Stomach (tissue), 8 donors: ENCODE measurements at regions not wholly inside any gene's neighbourhood (a gene's known extent, or its start where the extent isn't known, plus 50 kb on each side); places are given as distances from the start of the nearest gene placed in this dataset.

Source experiments
- DNase-seq, 2 donors: peaks; one replicate each; pipeline versions ENCODE4 v3.0.0 to v3.0.0-alpha.2; 2013 to 2019
- H3K27ac ChIP-seq, 5 donors: fragments of 200-600 bp in 4 of 5; sonication (generic) in 4 of 5; one replicate each; pipeline ENCODE4 v1.5.1; 2013 to 2019; ENCODE audit warnings: mild to moderate bottlenecking in 1 of 5, moderate library complexity in 1 of 5
- H3K27me3 ChIP-seq, 3 donors: fragments of 200-600 bp; sonication (generic); one replicate each; pipeline ENCODE4 v1.5.1; 2017 to 2019; ENCODE audit warnings: mixed run types in 1 of 3
- H3K36me3 ChIP-seq, 4 donors: fragments of 200-600 bp; sonication (generic); 1 replicate in 3 of 4; 2 replicates in 1 of 4; pipeline ENCODE4 v1.5.1; 2016 to 2019
- H3K4me1 ChIP-seq, 4 donors: fragments of 200-600 bp; sonication (generic); one replicate each; pipeline ENCODE4 v1.5.1; 2016 to 2019
- H3K4me3 ChIP-seq, 4 donors: fragments of 200-600 bp; sonication (generic) in 3 of 4; one replicate each; pipeline ENCODE4 v1.5.1; 2016 to 2019; ENCODE audit warnings: mild to moderate bottlenecking in 1 of 4
- H3K9me3 ChIP-seq, 4 donors: fragments of 200-600 bp; sonication (generic); one replicate each; pipeline ENCODE4 v1.5.1; 2016 to 2019
- EP300 ChIP-seq: sonication (generic); formaldehyde crosslinking; IDR thresholded peaks from one replicate; pipeline ENCODE4 v1.6.1; 2017; ENCODE audit warnings: antibody characterized with exemption
- POLR2A ChIP-seq, 4 donors: fragments of 450-650 bp; IDR thresholded peaks; one replicate each; pipeline ENCODE4 v1.6.1; 2016; ENCODE audit warnings: antibody characterized with exemption in 4 of 4, control low read depth in 2 of 4, mild to moderate bottlenecking in 1 of 4, moderate library complexity in 1 of 4
- POLR2AphosphoS5 ChIP-seq, 3 donors: sonication (generic); formaldehyde crosslinking; IDR thresholded peaks; one replicate each; pipeline ENCODE4 v1.6.1; 2016; ENCODE audit warnings: antibody characterized with exemption in 3 of 3
- WGBS, 5 donors: extraction: QIAGEN DNeasy Blood & Tissue Kit in 3 of 5; methylation state at CpG; one replicate each; pipeline versions ENCODE4 v1.1.5 to v1.1.7; 2013 to 2018; 5-methylcytosine and 5-hydroxymethylcytosine counted together
- intact Hi-C: fragments of 100-400 bp; cut with DNase I; formaldehyde crosslinking; loops from one replicate; pipeline ENCODE4 v1.15.1; 2023; ENCODE audit warnings: low total_unique reads
- TF ChIP-seq, protein P1 (sequence below), 7 experiments: fragments of 450-650 bp in 4 of 7; fragments of 200-600 bp in 3 of 7; sonication (generic) in 3 of 7; IDR thresholded peaks; one replicate each; pipeline ENCODE4 v1.5.1; 2016 to 2019; ENCODE audit warnings: antibody characterized with exemption in 7 of 7, control low read depth in 2 of 7, mild to moderate bottlenecking in 1 of 7
- donor health status: healthy with polysubstance abuse.
- donor health status: Bipolar disorder and iron deficiency.
- donor health status: healthy.

DNA sequence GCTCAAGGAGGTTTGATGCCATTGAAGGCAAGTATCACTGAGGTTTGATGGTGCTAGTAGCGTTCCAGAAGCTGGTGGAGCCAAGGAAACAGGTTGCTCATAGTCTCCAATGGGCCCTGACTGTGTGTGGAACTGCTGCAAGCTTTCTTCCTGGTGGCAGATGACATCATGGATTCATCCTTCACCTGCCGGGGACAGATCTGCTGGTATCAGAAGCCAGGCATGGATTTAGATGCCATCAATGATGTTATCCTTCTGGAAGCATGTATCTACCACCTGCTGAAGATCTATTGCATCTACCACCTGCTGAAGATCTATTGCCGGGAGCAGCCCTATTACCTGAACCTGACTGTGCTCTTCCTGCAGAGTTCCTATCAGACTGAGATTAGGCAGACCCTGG, 734.4 kb downstream of the PLA2G4A start:
- Histone ChIP-seq H3K27ac (no peak overlapping the region), H3K27me3 (no peaks in the 10 kb centered on the region), H3K36me3 (no peaks in the 10 kb centered on the region), H3K4me3 (no peak overlapping the region), H3K9me3 (peaks cover 0 to 24% (median 7%) of the 10 kb centered on the region in 4 donors), H3K4me1 (no peaks in the 10 kb centered on the region)
- DNase-seq: no peak
- TF ChIP-seq POLR2A (IDR thresholded peaks at IDR 0.05) (no peak), POLR2AphosphoS5 (IDR thresholded peaks at IDR 0.05) (no peak), EP300 (no peak)
- WGBS, 5 donors: 54 to 100% (median 78%) methylated on average over 1 to 3 of the region's 3 CpGs
- intact Hi-C loops: no loop called here

DNA sequence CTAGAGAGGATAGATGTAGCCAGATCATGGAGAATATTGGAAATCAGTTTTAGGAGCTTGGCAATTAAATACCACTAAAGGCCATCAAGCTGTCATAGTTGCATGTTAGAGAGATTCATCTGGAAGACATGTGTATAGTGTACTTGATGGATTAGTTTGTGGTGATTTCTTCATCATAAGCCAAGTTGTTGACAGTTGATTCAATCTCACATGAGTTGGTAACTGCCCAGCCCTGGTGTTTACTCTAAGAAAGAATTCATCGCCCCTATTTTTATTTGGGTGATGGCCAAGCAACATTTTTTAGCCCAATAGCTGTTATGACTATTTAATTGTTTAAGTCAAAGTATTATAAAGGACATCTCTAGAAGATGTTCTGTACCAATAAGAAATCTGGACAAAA, 737.6 kb downstream of the PLA2G4A start:
- 56 to 89% (median 77%) methylated on average over 1 of the region's 1 CpG for WGBS, 5 donors
- no peak for TF ChIP-seq POLR2A (IDR thresholded peaks at IDR 0.05)
- TF ChIP-seq EP300: no peak
- Histone ChIP-seq H3K4me1 (no peaks in the 10 kb centered on the region), H3K4me3 (no peak overlapping the region), H3K27me3 (no peaks in the 10 kb centered on the region), H3K9me3 (peaks cover 0 to 9% (median 0%) of the 10 kb centered on the region in 4 donors), H3K27ac (no peak overlapping the region), H3K36me3 (no peaks in the 10 kb centered on the region)
- no peak for DNase-seq
- intact Hi-C loops: no loop called here

DNA sequence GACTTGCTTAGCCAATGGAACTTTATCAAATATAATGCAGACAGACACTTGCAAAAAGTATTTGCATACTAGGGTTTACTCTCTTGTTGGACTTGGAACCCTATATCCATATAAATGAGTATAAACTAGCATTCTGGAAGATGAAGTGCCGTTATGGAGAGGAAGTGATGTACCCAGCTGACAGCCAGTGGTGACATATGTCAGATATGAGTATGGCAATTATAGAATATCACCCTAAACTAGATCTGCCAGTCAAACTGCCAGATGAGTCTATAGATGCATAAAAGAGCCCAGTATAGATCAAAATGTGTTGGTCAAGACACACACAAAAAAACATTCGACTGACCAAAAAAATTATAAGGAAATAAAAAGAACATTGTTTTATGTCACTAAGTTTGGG, 739.3 kb downstream of the PLA2G4A start:
- WGBS, 5 donors: 69 to 80% (median 74%) methylated on average over 2 of the region's 2 CpGs
- TF ChIP-seq, protein P1, sequence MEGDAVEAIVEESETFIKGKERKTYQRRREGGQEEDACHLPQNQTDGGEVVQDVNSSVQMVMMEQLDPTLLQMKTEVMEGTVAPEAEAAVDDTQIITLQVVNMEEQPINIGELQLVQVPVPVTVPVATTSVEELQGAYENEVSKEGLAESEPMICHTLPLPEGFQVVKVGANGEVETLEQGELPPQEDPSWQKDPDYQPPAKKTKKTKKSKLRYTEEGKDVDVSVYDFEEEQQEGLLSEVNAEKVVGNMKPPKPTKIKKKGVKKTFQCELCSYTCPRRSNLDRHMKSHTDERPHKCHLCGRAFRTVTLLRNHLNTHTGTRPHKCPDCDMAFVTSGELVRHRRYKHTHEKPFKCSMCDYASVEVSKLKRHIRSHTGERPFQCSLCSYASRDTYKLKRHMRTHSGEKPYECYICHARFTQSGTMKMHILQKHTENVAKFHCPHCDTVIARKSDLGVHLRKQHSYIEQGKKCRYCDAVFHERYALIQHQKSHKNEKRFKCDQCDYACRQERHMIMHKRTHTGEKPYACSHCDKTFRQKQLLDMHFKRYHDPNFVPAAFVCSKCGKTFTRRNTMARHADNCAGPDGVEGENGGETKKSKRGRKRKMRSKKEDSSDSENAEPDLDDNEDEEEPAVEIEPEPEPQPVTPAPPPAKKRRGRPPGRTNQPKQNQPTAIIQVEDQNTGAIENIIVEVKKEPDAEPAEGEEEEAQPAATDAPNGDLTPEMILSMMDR (IDR thresholded peaks at IDR 0.05): no peak
- TF ChIP-seq EP300 (no peak), POLR2AphosphoS5 (IDR thresholded peaks at IDR 0.05) (no peak), POLR2A (IDR thresholded peaks at IDR 0.05) (no peak)
- Histone ChIP-seq H3K27ac (no peak overlapping the region), H3K4me3 (no peak overlapping the region), H3K36me3 (no peaks in the 10 kb centered on the region), H3K9me3 (peaks cover 0 to 9% (median 0%) of the 10 kb centered on the region in 4 donors), H3K4me1 (no peaks in the 10 kb centered on the region), H3K27me3 (no peaks in the 10 kb centered on the region)
- DNase-seq: no peak
- intact Hi-C loops: no loop called here

DNA sequence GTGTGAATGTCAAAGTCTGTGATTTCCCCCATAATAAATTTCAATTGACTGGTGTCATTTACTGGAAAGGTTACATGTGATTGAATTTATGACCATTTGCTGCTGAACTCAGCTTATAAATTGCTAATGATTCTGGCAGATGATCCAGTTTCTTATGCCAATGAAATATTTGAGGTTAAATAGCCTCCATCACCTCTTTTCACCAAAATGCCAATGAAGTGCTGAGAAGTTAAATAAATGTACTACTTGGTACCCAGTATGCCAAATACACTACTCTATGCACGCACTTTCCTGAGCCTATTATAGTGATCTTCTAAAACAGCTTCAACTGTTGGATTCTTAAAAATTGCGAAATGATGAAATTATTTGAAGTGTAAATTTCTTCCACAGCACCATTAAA, 741.4 kb downstream of the PLA2G4A start:
- WGBS, 5 donors: 86 to 94% (median 90%) methylated on average over 2 of the region's 2 CpGs
- H3K9me3 ChIP-seq: no peaks in the 10 kb centered on the region
- H3K4me1 ChIP-seq: no peaks in the 10 kb centered on the region
- TF ChIP-seq EP300 (no peak), POLR2AphosphoS5 (IDR thresholded peaks at IDR 0.05) (no peak), POLR2A (IDR thresholded peaks at IDR 0.05) (no peak)
- TF ChIP-seq, protein P1 (IDR thresholded peaks at IDR 0.05): no peak
- H3K4me3 ChIP-seq: no peak overlapping the region
- no peak for DNase-seq
- intact Hi-C loops: no loop called here
- no peak overlapping the region for H3K27ac ChIP-seq
- no peaks in the 10 kb centered on the region for H3K36me3 ChIP-seq
- no peaks in the 10 kb centered on the region for H3K27me3 ChIP-seq

DNA sequence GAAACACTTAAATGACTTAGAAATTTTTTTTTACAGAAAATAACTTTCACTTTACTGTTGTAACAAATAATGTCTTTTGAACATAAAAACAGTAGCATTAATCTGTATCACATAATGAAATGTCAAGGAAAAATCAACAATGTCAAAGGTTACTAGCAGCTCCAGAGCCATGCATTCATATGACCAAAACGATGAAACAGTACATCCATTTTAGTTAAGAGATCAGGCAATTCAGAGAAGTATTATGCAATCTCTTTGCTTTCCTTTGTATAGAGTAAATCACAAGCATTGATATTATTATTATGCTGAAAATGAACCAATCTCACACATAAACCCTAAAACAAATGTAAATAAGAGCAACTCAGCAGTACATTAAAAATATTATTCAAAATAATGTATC, 748.9 kb downstream of the PLA2G4A start:
- DNase-seq: no peak
- intact Hi-C loops: no loop called here
- H3K36me3 ChIP-seq: no peaks in the 10 kb centered on the region
- no peak overlapping the region for H3K4me3 ChIP-seq
- H3K27me3 ChIP-seq: no peaks in the 10 kb centered on the region
- no peak overlapping the region for H3K27ac ChIP-seq
- peaks cover 0 to 10% (median 0%) of the 10 kb centered on the region in 4 donors for H3K9me3 ChIP-seq
- TF ChIP-seq EP300 (no peak), POLR2A (IDR thresholded peaks at IDR 0.05) (no peak), POLR2AphosphoS5 (IDR thresholded peaks at IDR 0.05) (no peak)
- TF ChIP-seq, protein P1 (IDR thresholded peaks at IDR 0.05): no peak
- no peaks in the 10 kb centered on the region for H3K4me1 ChIP-seq
- WGBS, 5 donors: 31 to 54% (median 33%) methylated on average over 1 of the region's 1 CpG
